GM12864 (cell line): ENCODE measurements at regions not wholly inside any gene's neighbourhood (a gene's known extent, or its start where the extent isn't known, plus 50 kb on each side); places are given as distances from the start of the nearest gene placed in this dataset.

Source experiments
- DNase-seq: peaks from one replicate; pipeline ENCODE4 v3.0.0-alpha.2; 2011; ENCODE audit warnings: low read depth
- H3K4me3 ChIP-seq: 2 replicates; pipeline ENCODE4 v1.5.1; 2011; ENCODE audit warnings: mild to moderate bottlenecking, low read depth, low read length, control low read depth
- TF ChIP-seq, protein P1 (sequence below): IDR thresholded peaks from 2 replicates; pipeline ENCODE4 v1.5.1; 2011; ENCODE audit warnings: low read depth, mild to moderate bottlenecking, moderate library complexity, low read length, control low read depth, inconsistent platforms; ENCODE audit errors: missing control alignments

DNA sequence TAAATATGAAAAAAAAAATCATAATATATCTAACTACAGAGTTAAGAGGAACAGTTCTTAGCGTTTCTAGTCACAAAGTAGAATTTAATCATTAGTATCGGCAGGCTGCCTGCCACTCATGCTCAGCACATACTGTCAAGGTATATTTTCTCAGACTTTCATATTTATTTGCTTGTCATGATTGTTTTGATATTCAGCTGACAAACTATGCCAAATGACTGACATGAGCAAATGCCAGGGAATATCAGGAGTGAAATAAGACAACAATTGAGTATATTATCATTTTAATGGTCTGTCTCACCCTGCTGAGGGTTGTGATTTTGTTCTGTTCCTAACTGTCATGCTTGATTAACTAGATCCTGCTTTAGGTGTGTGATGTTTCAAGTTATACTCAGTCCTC, 395.0 kb upstream of the SPOCK3 start:
- DNase-seq = no peak
- H3K4me3 ChIP-seq = no peak overlapping the region
- TF ChIP-seq, protein P1, sequence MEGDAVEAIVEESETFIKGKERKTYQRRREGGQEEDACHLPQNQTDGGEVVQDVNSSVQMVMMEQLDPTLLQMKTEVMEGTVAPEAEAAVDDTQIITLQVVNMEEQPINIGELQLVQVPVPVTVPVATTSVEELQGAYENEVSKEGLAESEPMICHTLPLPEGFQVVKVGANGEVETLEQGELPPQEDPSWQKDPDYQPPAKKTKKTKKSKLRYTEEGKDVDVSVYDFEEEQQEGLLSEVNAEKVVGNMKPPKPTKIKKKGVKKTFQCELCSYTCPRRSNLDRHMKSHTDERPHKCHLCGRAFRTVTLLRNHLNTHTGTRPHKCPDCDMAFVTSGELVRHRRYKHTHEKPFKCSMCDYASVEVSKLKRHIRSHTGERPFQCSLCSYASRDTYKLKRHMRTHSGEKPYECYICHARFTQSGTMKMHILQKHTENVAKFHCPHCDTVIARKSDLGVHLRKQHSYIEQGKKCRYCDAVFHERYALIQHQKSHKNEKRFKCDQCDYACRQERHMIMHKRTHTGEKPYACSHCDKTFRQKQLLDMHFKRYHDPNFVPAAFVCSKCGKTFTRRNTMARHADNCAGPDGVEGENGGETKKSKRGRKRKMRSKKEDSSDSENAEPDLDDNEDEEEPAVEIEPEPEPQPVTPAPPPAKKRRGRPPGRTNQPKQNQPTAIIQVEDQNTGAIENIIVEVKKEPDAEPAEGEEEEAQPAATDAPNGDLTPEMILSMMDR = no peak

GRCh38 chr4:167642250-167642649, 408.0 kb upstream of the SPOCK3 start:
- TF ChIP-seq, protein P1 = no peak
- H3K4me3 ChIP-seq = no peak overlapping the region
- no peak for DNase-seq

GRCh38 chr4:167645358-167645757, 411.1 kb upstream of the SPOCK3 start:
- TF ChIP-seq, protein P1 = no peak
- DNase-seq = no peak
- no peak overlapping the region for H3K4me3 ChIP-seq

DNA sequence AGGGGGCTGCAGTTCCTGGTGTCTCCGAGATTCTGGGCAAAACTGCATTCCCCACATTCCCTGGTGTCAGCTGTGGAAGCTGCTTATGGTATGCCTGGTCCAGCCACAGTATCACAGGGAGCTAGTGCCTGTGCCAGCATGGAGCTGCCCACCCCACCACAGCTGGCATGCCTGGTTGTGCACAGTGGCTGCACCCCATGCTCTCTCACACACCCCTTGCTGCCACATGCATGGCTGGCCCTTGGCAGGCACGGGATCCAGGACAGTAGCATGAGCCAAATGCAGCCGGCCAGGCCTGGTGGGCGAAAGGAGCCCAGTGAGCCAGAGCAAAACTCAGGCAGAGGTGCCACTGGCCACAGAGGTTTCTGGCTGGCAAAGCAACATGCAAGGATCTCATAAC, 418.0 kb upstream of the SPOCK3 start:
- H3K4me3 ChIP-seq = no peak overlapping the region
- TF ChIP-seq, protein P1 = no peak
- no peak for DNase-seq

DNA sequence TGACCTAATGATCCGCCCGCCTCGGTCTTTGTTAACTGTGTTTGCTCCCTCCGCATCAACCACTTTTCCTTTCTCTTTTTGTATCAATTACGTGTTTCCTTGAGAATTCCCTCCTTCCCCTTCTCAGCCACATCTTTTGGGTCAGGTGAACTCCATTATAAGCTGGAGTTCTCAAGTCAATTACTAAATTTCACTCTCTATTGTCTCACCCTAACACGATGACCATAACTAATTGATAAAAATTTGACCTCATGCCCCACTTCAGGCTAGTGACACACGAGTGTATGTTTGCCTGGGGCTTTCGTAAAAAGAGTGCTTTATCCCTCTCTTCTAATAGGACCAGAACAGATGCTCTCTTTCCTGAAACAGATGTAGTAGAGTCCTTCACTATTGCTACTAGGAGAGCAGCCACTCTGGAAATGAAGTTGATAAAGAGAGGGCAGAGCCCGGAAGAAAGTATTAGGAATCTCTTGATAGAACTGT, 403.6 kb upstream of the ANXA10 start:
- H3K4me3 ChIP-seq = no peak overlapping the region

DNA sequence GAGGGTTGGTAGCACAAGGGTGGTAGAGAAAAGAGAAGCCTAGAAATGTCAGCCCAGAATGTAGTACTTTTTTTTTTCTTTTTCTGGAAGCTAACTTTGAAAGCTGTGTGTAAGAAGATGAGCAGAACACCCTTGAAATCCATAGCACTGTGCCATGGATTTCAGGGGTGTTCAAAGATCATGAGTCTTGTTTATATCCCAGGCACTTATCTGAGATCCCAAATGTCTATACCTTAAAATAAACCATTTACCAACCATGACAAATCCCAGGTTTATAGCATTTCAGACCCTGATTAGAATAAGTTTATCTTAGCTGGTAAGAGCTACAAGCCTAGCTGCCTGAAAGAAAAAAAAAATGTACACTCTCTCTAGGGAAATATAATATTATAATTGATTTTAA, 389.9 kb upstream of the ANXA10 start:
- no peak for DNase-seq
- no peak overlapping the region for H3K4me3 ChIP-seq
- TF ChIP-seq, protein P1 = no peak

More for the DNA sequence above, 403.6 kb upstream of the ANXA10 start:
- TF ChIP-seq, protein P1 = no peak
- DNase-seq = no peak

DNA sequence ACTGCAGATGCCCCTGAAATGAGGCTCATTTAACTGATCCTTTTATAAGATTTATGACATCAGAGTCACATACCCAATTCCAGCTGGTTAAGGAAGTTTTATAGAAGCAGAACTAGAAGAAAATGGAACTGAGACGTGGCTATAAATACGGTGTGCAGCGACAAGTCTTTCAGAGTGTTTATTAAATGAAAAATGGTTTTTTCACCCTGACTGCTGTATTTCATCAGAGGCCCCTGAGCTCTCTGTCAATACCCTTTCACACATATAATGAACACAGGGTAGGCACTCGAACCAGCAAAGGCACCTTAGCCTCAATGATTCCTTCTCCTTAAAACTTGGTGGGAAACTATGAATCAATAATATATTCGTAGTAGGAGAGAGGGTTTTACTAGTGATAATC, 380.8 kb upstream of the ANXA10 start:
- TF ChIP-seq, protein P1 = no peak

More for the DNA sequence above, 380.8 kb upstream of the ANXA10 start:
- DNase-seq = no peak
- no peak overlapping the region for H3K4me3 ChIP-seq
